K562 (cell line): ENCODE measurements at regions not wholly inside any gene's neighbourhood (a gene's known extent, or its start where the extent isn't known, plus 50 kb on each side); places are given as distances from the start of the nearest gene placed in this dataset.

Source experiments
- ATAC-seq: fragments of 200-7000 bp; cut with Tn5 transposase; 3 replicates; pipeline ENCODE4 v1.9.1; 2020; ENCODE audit warnings: moderate library complexity
- BruUV-seq: library from RNA; stranded (reverse); fragments of 400-500 nt; replicated peaks from 2 replicates; lab custom pipeline; 2021; lab: Mats Ljungman, UMichigan
- CTCF ChIA-PET: fragments of 300-600 bp; formaldehyde crosslinking; extraction: SDS; loops from one replicate; lab custom pipeline; 2021; ENCODE audit warnings: low intra/inter-chr PET ratio; lab: Yijun Ruan, JAX
- POLR2A ChIA-PET: fragments of 300-600, 350-650 bp; sonication (Branson Sonifier 250); formaldehyde crosslinking; extraction: SDS; loops from one replicate; lab custom pipeline; 2021; ENCODE audit warnings: antibody characterized with exemption, inconsistent platforms; lab: Yijun Ruan, JAX
- DNase-seq, 4 experiments: peaks; one replicate each; pipeline versions ENCODE4 v3.0.0 to v3.0.0-alpha.2; 2011 to 2018; ENCODE audit warnings: low spot score in 3 of 4, mixed read lengths in 3 of 4; ENCODE audit errors: extremely low read depth in 1 of 4
- FAIRE-seq: peaks from 2 replicates; lab custom pipeline; 2011; peaks lifted over from hg19 to GRCh38; lab: Jason Lieb, UNC
- H2AFZ ChIP-seq: 2 replicates; pipeline ENCODE4 v1.6.0; 2011; ENCODE audit warnings: low read depth, low read length, control low read depth, inconsistent platforms
- H3K27ac ChIP-seq: fragments of 200-600 bp; 3 replicates; pipeline ENCODE4 v1.8.0; 2011; ENCODE audit warnings: low read depth, mild to moderate bottlenecking, control low read depth, inconsistent platforms, low read length, moderate library complexity, mixed read lengths; ENCODE audit errors: extremely low read depth
- H3K27me3 ChIP-seq, 2 experiments: fragments of 300-600 bp in 1 of 2; 2 replicates in 1 of 2; 3 replicates in 1 of 2; pipeline versions ENCODE4 v1.6.0 to v1.8.0; 2011; ENCODE audit warnings: inconsistent platforms in 2 of 2, low read length in 2 of 2, mild to moderate bottlenecking in 1 of 2, mixed read lengths in 1 of 2, moderate library complexity in 1 of 2; ENCODE audit not compliant: control insufficient read depth in 2 of 2, insufficient read depth in 2 of 2
- H3K36me3 ChIP-seq: fragments of 300-600 bp; 3 replicates; pipeline ENCODE4 v1.8.0; 2011; ENCODE audit warnings: mild to moderate bottlenecking, low read length, inconsistent platforms; ENCODE audit not compliant: control insufficient read depth, insufficient read depth
- H3K4me1 ChIP-seq, 2 experiments: fragments of 200-600 bp in 1 of 2; replicated peaks in 1 of 2; 2 replicates in 1 of 2; 3 replicates in 1 of 2; pipeline versions ENCODE4 v1.5.1 to v1.8.0; 2011; ENCODE audit warnings: inconsistent platforms in 2 of 2, low read length in 2 of 2, mild to moderate bottlenecking in 1 of 2, mixed read lengths in 1 of 2, moderate library complexity in 1 of 2; ENCODE audit not compliant: control insufficient read depth in 2 of 2, insufficient read depth in 2 of 2
- H3K4me2 ChIP-seq: 2 replicates; pipeline ENCODE4 v1.6.1; 2011; ENCODE audit warnings: low read length, control low read depth, inconsistent platforms, mixed read lengths; ENCODE audit not compliant: insufficient read depth
- H3K4me3 ChIP-seq: fragments of 200-600 bp; sonication (generic), shearing (Covaris generic); 2 replicates; pipeline ENCODE4 v1.5.1; 2016; ENCODE audit warnings: control low read depth, inconsistent platforms
- H3K79me2 ChIP-seq: fragments of 200-600 bp; 3 replicates; pipeline ENCODE4 v1.8.0; 2011; ENCODE audit warnings: low read length, inconsistent platforms; ENCODE audit not compliant: control insufficient read depth, insufficient read depth
- H3K9ac ChIP-seq, 2 experiments: 2 replicates each; pipeline versions ENCODE4 v1.6.0 to v1.6.1; 2011; ENCODE audit warnings: low read depth in 2 of 2, low read length in 2 of 2, control low read depth in 1 of 2, inconsistent platforms in 1 of 2, mild to moderate bottlenecking in 1 of 2, mixed read lengths in 1 of 2; ENCODE audit not compliant: insufficient read depth in 1 of 2
- H3K9me1 ChIP-seq: one replicate; pipeline ENCODE4 v1.6.0; 2011; ENCODE audit warnings: inconsistent platforms, mild to moderate bottlenecking, low read length, moderate library complexity; ENCODE audit not compliant: control insufficient read depth, insufficient read depth
- H3K9me3 ChIP-seq: replicated peaks from 2 replicates; pipeline ENCODE4 v1.5.1; 2011; ENCODE audit warnings: low read depth, low read length, inconsistent platforms; ENCODE audit not compliant: control insufficient read depth, insufficient read depth
- H4K20me1 ChIP-seq: replicated peaks from 2 replicates; pipeline ENCODE4 v1.6.1; 2011; ENCODE audit warnings: low read length, inconsistent platforms, mixed read lengths; ENCODE audit not compliant: control insufficient read depth, insufficient read depth
- CBX8 ChIP-seq: fragments of 200-600 bp; sonication (generic); IDR thresholded peaks from 2 replicates; pipeline ENCODE4 v1.6.1; 2012; ENCODE audit warnings: borderline replicate concordance, mixed run types, low read depth, mild to moderate bottlenecking, moderate library complexity, mixed read lengths, low read length, control low read depth, inconsistent platforms; ENCODE audit not compliant: poor library complexity, severe bottlenecking; ENCODE audit errors: extremely low read depth
- CXXC5 ChIP-seq: fragments of 250-450 bp; sonication (Bioruptor Pico); IDR thresholded peaks from 2 replicates; pipeline ENCODE4 v1.8.0; 2022; ENCODE audit warnings: inconsistent platforms, mild to moderate bottlenecking, moderate library complexity
- EGR1 ChIP-seq: fragments of 450-650 bp; conservative IDR thresholded peaks from 2 replicates; pipeline ENCODE4 v1.6.1; 2017; ENCODE audit warnings: mild to moderate bottlenecking
- ESRRB ChIP-seq: fragments of 250-450 bp; sonication (Bioruptor Pico); IDR thresholded peaks from 2 replicates; pipeline ENCODE4 v1.5.0; 2020; ENCODE audit warnings: mild to moderate bottlenecking, moderate library complexity, borderline replicate concordance
- GATAD2A ChIP-seq: fragments of 450-650 bp; IDR thresholded peaks from 2 replicates; pipeline ENCODE4 v1.6.1; 2017
- MCM2 ChIP-seq: fragments of 450-650 bp; IDR thresholded peaks from 2 replicates; pipeline ENCODE4 v1.6.1; 2017; ENCODE audit warnings: low read depth, mild to moderate bottlenecking
- PHB2 ChIP-seq: fragments of 450-650 bp; IDR thresholded peaks from 2 replicates; pipeline ENCODE4 v1.6.1; 2017; ENCODE audit warnings: low read depth
- SMARCA5 ChIP-seq: fragments of 450-650 bp; IDR thresholded peaks from 2 replicates; pipeline ENCODE4 v1.6.1; 2016
- SP1 ChIP-seq: sonication (generic); formaldehyde crosslinking; IDR thresholded peaks from 2 replicates; pipeline ENCODE4 v1.8.1; 2022; ENCODE audit warnings: mild to moderate bottlenecking, missing genetic modification reagents
- SUPT5H ChIP-seq: fragments of 450-650 bp; IDR thresholded peaks from 2 replicates; pipeline ENCODE4 v1.6.1; 2016
- TGIF2 ChIP-seq: sonication (generic); formaldehyde crosslinking; IDR thresholded peaks from 2 replicates; pipeline ENCODE4 v1.8.1; 2022; ENCODE audit warnings: mild to moderate bottlenecking, missing genetic modification reagents, moderate library complexity
- ZNF212 ChIP-seq: fragments of 450-650 bp; formaldehyde crosslinking; IDR thresholded peaks from 2 replicates; pipeline ENCODE4 v1.4.0; 2020; ENCODE audit warnings: mild to moderate bottlenecking
- ZNF253 ChIP-seq: fragments of 250-450 bp; sonication (Bioruptor Pico); conservative IDR thresholded peaks from 2 replicates; pipeline ENCODE4 v1.6.1; 2021; ENCODE audit warnings: mild to moderate bottlenecking
- ZNF445 ChIP-seq: fragments of 250-450 bp; sonication (Bioruptor Pico); IDR thresholded peaks from 2 replicates; pipeline ENCODE4 v1.4.0; 2020; ENCODE audit warnings: low read depth, mild to moderate bottlenecking, moderate library complexity
- ZNF695 ChIP-seq: fragments of 450-650 bp; formaldehyde crosslinking; IDR thresholded peaks from 2 replicates; pipeline ENCODE4 v1.4.0; 2020; ENCODE audit warnings: mild to moderate bottlenecking, moderate library complexity
- WGBS: fragments of 100-300 bp; shearing (Covaris generic); methylation state at CpG from one replicate; pipeline ENCODE4 v1.1.6; 2016; ENCODE audit warnings: low coverage, mixed read lengths; ENCODE audit not compliant: insufficient coverage; ENCODE audit errors: missing lambda C conversion rate; 5-methylcytosine and 5-hydroxymethylcytosine counted together
- in situ Hi-C: fragments of 300-500 bp; cut with MboI; formaldehyde crosslinking; loops from 4 replicates; pipeline ENCODE4 v1.15.0; 2018; ENCODE audit warnings: inconsistent platforms, mixed read lengths
- intact Hi-C: fragments of 100-400 bp; cut with micrococcal nuclease; formaldehyde crosslinking; loops from 2 replicates; pipeline ENCODE4 v1.14.2; 2022
- TF ChIP-seq, protein P1 (sequence below): fragments of 450-650 bp; formaldehyde crosslinking; IDR thresholded peaks from 2 replicates; pipeline ENCODE4 v1.4.0; 2022; ENCODE audit warnings: mild to moderate bottlenecking, moderate library complexity
- TF ChIP-seq, protein P2 (sequence below): fragments of 250-450 bp; sonication (Bioruptor Pico); IDR thresholded peaks from 2 replicates; pipeline ENCODE4 v1.4.0; 2020; ENCODE audit warnings: borderline replicate concordance

DNA sequence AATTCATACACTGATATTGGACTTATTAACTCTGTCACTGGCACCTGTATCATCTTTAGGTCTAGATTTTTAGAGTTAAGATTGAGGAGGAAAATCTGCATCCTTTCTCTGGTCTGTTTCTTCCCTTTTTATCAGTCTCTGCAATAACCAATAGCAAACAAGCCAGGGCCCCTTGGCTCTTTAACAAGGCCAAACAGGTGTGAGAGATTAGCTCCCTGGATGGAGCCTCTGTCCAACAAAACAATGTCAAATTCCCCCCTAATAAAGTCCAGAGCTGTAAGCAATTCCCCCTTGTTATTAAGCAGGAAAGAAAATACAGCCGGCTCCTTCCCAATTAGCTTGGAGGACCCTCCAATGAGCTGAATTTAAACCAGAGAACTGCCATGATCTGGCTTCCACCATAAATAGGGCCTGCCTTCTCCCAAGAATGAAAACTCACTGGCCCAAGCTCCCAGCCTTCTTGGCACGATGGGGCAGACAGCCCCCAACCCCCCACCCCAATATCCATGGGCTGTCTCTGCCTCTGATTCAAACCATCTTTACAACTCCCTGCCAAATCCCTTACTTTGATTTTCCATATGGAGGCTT, 56.1 kb upstream of the SOX9 start:
- Histone ChIP-seq H3K27me3 (no peaks in the 10 kb centered on the region), H3K4me3 (no peak overlapping the region), H3K79me2 (no peaks in the 10 kb centered on the region), H3K9me3 (no peaks in the 10 kb centered on the region), H3K36me3 (no peaks in the 10 kb centered on the region), H4K20me1 (no peaks in the 10 kb centered on the region), H3K4me2 (no peak overlapping the region), H3K9me1 (no peaks in the 10 kb centered on the region), H2AFZ (no peak overlapping the region), H3K9ac (no peak overlapping the region), H3K4me1 (no peaks in the 10 kb centered on the region), H3K27ac (no peak overlapping the region)
- WGBS, result 0% methylated on average over 2 of the region's 2 CpGs
- ATAC-seq (no peak), DNase-seq (no peak), FAIRE-seq (no peak)
- POLR2A ChIA-PET, result no interaction called here
- intact Hi-C loops (no loop called here), in situ Hi-C loops (no loop called here)
- no peak for TF ChIP-seq CBX8
- CTCF ChIA-PET, result no interaction called here
- no TSS peak for BruUV-seq

DNA sequence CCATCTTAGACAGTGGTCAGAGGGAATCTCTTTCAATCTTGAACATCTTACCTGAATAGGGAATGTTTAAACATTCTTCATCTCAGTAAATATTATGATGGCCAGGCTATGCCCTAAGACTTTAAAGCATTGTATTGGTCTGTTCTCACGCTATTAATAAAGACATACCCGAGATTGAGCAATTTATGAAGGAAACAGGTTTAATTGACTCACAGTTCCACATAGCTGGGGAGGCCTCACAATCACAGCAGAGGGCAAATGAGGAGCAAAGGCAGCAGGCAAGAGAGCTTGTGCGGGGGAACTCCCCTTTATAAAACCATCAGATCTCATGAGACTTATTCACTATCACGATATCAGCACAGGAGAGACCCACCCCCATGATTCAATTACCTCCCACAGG, 55.3 kb upstream of the SOX9 start:
- FAIRE-seq (no peak), DNase-seq (no peak), ATAC-seq (no peak)
- no peaks in the 10 kb centered on the region for H3K9me1 ChIP-seq
- H2AFZ ChIP-seq, result no peak overlapping the region
- TF ChIP-seq ZNF695, result no peak
- TF ChIP-seq PHB2, result no peak
- TF ChIP-seq MCM2, result no peak
- no peak for TF ChIP-seq ZNF445 (CRISPR knock-in tag)
- TF ChIP-seq SP1 (CRISPR knock-in tag), result no peak
- TF ChIP-seq, protein P1, sequence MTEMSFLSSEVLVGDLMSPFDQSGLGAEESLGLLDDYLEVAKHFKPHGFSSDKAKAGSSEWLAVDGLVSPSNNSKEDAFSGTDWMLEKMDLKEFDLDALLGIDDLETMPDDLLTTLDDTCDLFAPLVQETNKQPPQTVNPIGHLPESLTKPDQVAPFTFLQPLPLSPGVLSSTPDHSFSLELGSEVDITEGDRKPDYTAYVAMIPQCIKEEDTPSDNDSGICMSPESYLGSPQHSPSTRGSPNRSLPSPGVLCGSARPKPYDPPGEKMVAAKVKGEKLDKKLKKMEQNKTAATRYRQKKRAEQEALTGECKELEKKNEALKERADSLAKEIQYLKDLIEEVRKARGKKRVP (CRISPR knock-in tag), result no peak
- no peak for TF ChIP-seq SUPT5H
- TF ChIP-seq TGIF2 (CRISPR knock-in tag), result no peak
- TF ChIP-seq EGR1, result no peak
- no peak for TF ChIP-seq CXXC5 (CRISPR knock-in tag)
- no peak for TF ChIP-seq SMARCA5
- TF ChIP-seq GATAD2A, result no peak
- TF ChIP-seq, protein P2, sequence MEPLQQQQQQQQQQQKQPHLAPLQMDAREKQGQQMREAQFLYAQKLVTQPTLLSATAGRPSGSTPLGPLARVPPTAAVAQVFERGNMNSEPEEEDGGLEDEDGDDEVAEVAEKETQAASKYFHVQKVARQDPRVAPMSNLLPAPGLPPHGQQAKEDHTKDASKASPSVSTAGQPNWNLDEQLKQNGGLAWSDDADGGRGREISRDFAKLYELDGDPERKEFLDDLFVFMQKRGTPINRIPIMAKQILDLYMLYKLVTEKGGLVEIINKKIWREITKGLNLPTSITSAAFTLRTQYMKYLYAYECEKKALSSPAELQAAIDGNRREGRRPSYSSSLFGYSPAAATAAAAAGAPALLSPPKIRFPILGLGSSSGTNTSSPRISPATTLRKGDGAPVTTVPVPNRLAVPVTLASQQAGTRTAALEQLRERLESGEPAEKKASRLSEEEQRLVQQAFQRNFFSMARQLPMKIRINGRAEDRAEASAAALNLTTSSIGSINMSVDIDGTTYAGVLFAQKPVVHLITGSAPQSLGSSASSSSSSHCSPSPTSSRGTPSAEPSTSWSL (CRISPR knock-in tag), result no peak
- TF ChIP-seq ZNF253 (CRISPR knock-in tag), result no peak
- TF ChIP-seq ESRRB (CRISPR knock-in tag), result no peak
- TF ChIP-seq ZNF212 (CRISPR knock-in tag), result no peak
- no peak overlapping the region for H3K27ac ChIP-seq
- H3K9me3 ChIP-seq, result no peaks in the 10 kb centered on the region
- no peaks in the 10 kb centered on the region for H3K27me3 ChIP-seq
- no TSS peak for BruUV-seq
- H3K36me3 ChIP-seq, result no peaks in the 10 kb centered on the region
- CTCF ChIA-PET, result no interaction called here
- no peaks in the 10 kb centered on the region for H3K4me1 ChIP-seq
- H4K20me1 ChIP-seq, result no peaks in the 10 kb centered on the region
- no peak overlapping the region for H3K4me3 ChIP-seq
- intact Hi-C loops (no loop called here), in situ Hi-C loops (no loop called here)
- no peak overlapping the region for H3K9ac ChIP-seq
- WGBS, result 0% methylated on average over 4 of the region's 4 CpGs
- POLR2A ChIA-PET, result no interaction called here
- H3K4me2 ChIP-seq, result no peak overlapping the region
- H3K79me2 ChIP-seq, result no peaks in the 10 kb centered on the region
